Natural killer cell (primary cell): ENCODE measurements at regions not wholly inside any gene's neighbourhood (a gene's known extent, or its start where the extent isn't known, plus 50 kb on each side); places are given as distances from the start of the nearest gene placed in this dataset.

ENCODE experiments used
- ATAC-seq, 3 donors: fragments of 150-1000 bp in 2 of 3; fragments of 200-7000 bp in 1 of 3; cut with Tn5 transposase; 1 replicate in 1 of 3; 2 replicates in 2 of 3; pipeline ENCODE4 v1.10.0; 2021; ENCODE audit warnings: mild to moderate bottlenecking in 2 of 3, moderate library complexity in 2 of 3
- DNase-seq, 2 donors: peaks; one replicate each; pipeline versions ENCODE4 v3.0.0 to v3.0.0-alpha.2; 2013 to 2021; ENCODE audit warnings: mixed read lengths in 1 of 2
- H3K27ac ChIP-seq: one replicate; pipeline ENCODE4 v1.5.1; 2013; ENCODE audit warnings: mild to moderate bottlenecking, low read length
- H3K27me3 ChIP-seq: one replicate; pipeline ENCODE4 v1.6.1; 2013; ENCODE audit warnings: low read length; ENCODE audit not compliant: control insufficient read depth, insufficient read depth
- H3K36me3 ChIP-seq: one replicate; pipeline ENCODE4 v1.6.1; 2013; ENCODE audit warnings: low read length; ENCODE audit not compliant: control insufficient read depth, insufficient read depth
- H3K4me1 ChIP-seq: one replicate; pipeline ENCODE4 v1.6.1; 2013; ENCODE audit warnings: low read length; ENCODE audit not compliant: control insufficient read depth, insufficient read depth
- H3K4me3 ChIP-seq: one replicate; pipeline ENCODE4 v1.5.1; 2013; ENCODE audit warnings: low read length
- H3K9me3 ChIP-seq: one replicate; pipeline ENCODE4 v1.6.1; 2013; ENCODE audit warnings: low read length; ENCODE audit not compliant: control insufficient read depth, insufficient read depth
- H3K27ac Mint-ChIP-seq, 2 donors: one replicate each; pipeline ENCODE4 v1.8.0; 2022; ENCODE audit warnings: mild to moderate bottlenecking in 2 of 2, mixed read lengths in 2 of 2, moderate library complexity in 1 of 2
- H3K27me3 Mint-ChIP-seq, 2 donors: one replicate each; pipeline ENCODE4 v1.8.0; 2022; ENCODE audit warnings: low read depth in 2 of 2, mixed read lengths in 2 of 2
- H3K36me3 Mint-ChIP-seq: one replicate; pipeline ENCODE4 v1.8.0; 2022; ENCODE audit warnings: mixed read lengths
- H3K4me1 Mint-ChIP-seq, 2 donors: one replicate each; pipeline ENCODE4 v1.8.0; 2022; ENCODE audit warnings: mixed read lengths in 2 of 2
- H3K4me3 Mint-ChIP-seq: one replicate; pipeline ENCODE4 v1.8.0; 2022; ENCODE audit warnings: mild to moderate bottlenecking, moderate library complexity, mixed read lengths
- H3K9me3 Mint-ChIP-seq, 2 donors: one replicate each; pipeline ENCODE4 v1.8.0; 2022; ENCODE audit warnings: mixed read lengths in 2 of 2
- CTCF ChIP-seq: fragments of 200-600 bp; IDR thresholded peaks from one replicate; pipeline ENCODE4 v1.8.0; 2022; ENCODE audit warnings: antibody characterized with exemption
- WGBS: methylation state at CpG from one replicate; pipeline ENCODE4 v1.1.7; 2013; ENCODE audit warnings: missing lambda C conversion rate; ENCODE audit not compliant: insufficient coverage; 5-methylcytosine and 5-hydroxymethylcytosine counted together
- intact Hi-C: fragments of 100-400 bp; cut with micrococcal nuclease; formaldehyde crosslinking; loops from one replicate; pipeline ENCODE4 v1.14.2; 2022

DNA sequence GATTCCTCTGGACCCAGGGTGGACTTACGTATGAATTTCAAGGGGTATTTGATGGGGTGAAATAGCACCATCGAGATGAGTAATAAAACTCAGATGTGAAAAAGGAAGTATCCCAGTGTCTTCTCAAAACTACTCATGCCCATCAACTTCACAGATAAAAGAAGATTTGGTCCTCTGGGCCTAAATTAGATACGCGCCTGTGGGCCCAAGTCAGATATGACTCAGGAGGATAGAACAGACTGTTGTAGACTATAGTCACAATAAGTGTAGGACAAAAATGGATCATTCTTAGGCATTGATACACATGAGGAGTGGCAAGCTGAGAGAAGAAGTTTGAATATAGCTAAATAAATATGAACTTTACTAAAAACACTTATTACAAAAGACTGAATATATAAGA, 2438.8 kb downstream of the PCDH9 start:
- no peaks in the 10 kb centered on the region for H3K36me3 Mint-ChIP-seq
- Histone ChIP-seq H3K4me3 (no peak overlapping the region), H3K27ac (no peak overlapping the region), H3K36me3 (no peaks in the 10 kb centered on the region), H3K9me3 (peaks cover 2% of the 10 kb centered on the region), H3K27me3 (no peaks in the 10 kb centered on the region), H3K4me1 (no peaks in the 10 kb centered on the region)
- intact Hi-C loops, result no loop called here
- no peaks in the 10 kb centered on the region for H3K27me3 Mint-ChIP-seq
- ATAC-seq (no peak), DNase-seq (no peak)
- no peak for TF ChIP-seq CTCF
- no peaks in the 10 kb centered on the region for H3K4me1 Mint-ChIP-seq
- WGBS, result 100% methylated on average over 3 of the region's 4 CpGs
- no peak overlapping the region for H3K27ac Mint-ChIP-seq
- peaks cover 20 to 27% of the 10 kb centered on the region in 2 donors for H3K9me3 Mint-ChIP-seq
- H3K4me3 Mint-ChIP-seq, result no peak overlapping the region

- DNase-seq, result no peak
- Mint-ChIP-seq H3K27me3 (no peaks in the 10 kb centered on the region), H3K36me3 (peaks cover 5% of the 10 kb centered on the region), H3K27ac (no peak overlapping the region), H3K4me3 (no peak overlapping the region), H3K9me3 (peaks cover 7 to 16% of the 10 kb centered on the region in 2 donors), H3K4me1 (no peaks in the 10 kb centered on the region)
- no peak overlapping the region for H3K4me3 ChIP-seq
- H3K4me1 ChIP-seq, result no peaks in the 10 kb centered on the region
- H3K36me3 ChIP-seq, result no peaks in the 10 kb centered on the region
- no peaks in the 10 kb centered on the region for H3K9me3 ChIP-seq
- H3K27me3 ChIP-seq, result no peaks in the 10 kb centered on the region
- TF ChIP-seq CTCF, result no peak
- WGBS, result 73% methylated on average over 3 of the region's 4 CpGs
- no peak for ATAC-seq
- intact Hi-C loops, result no loop called here
- no peak overlapping the region for H3K27ac ChIP-seq
Measured at GRCh38 chr13:64782466-64782865, 2447.7 kb downstream of the PCDH9 start.

- WGBS, result 80% methylated on average over 1 of the region's 1 CpG
- Histone ChIP-seq H3K4me1 (no peaks in the 10 kb centered on the region), H3K27ac (no peak overlapping the region), H3K4me3 (no peak overlapping the region), H3K27me3 (no peaks in the 10 kb centered on the region), H3K36me3 (no peaks in the 10 kb centered on the region), H3K9me3 (peaks cover 3% of the 10 kb centered on the region)
- Mint-ChIP-seq H3K4me1 (no peaks in the 10 kb centered on the region), H3K27me3 (no peaks in the 10 kb centered on the region), H3K27ac (no peak overlapping the region), H3K9me3 (peaks cover 8 to 20% of the 10 kb centered on the region in 2 donors), H3K4me3 (no peak overlapping the region), H3K36me3 (peaks cover 5% of the 10 kb centered on the region)
- TF ChIP-seq CTCF, result no peak
- ATAC-seq (no peak), DNase-seq (no peak)
- intact Hi-C loops, result no loop called here
Measured at GRCh38 chr13:64778002-64778401, 2452.1 kb downstream of the PCDH9 start.

DNA sequence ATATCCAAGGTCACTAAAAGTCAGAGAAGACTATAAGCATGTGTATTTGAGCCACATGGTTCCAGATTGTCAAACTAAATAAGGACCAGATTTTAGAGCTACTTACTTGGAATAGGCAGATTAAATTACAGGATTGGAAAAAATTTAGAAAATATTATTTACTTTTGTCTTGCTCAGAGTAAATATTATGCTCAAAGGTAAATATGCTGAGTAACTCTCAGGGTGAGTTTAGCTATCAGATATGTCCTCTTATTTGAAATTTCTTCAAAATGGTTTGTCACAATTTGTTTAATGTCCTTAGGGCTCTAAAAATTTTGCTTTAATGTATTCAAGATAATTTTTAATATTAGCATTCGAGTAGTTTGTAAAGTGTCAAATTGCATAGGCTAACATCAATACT, 2455.2 kb downstream of the PCDH9 start:
- no peak for ATAC-seq
- H3K4me3 Mint-ChIP-seq, result no peak overlapping the region
- no peak for TF ChIP-seq CTCF
- DNase-seq, result no peak
- no peaks in the 10 kb centered on the region for H3K4me1 ChIP-seq
- no peak overlapping the region for H3K27ac ChIP-seq
- peaks cover 11 to 27% of the 10 kb centered on the region in 2 donors for H3K9me3 Mint-ChIP-seq
- H3K27me3 ChIP-seq, result no peaks in the 10 kb centered on the region
- no peak overlapping the region for H3K27ac Mint-ChIP-seq
- no peak overlapping the region for H3K4me3 ChIP-seq
- intact Hi-C loops, result no loop called here
- H3K4me1 Mint-ChIP-seq, result no peaks in the 10 kb centered on the region
- H3K9me3 ChIP-seq, result peaks cover 3% of the 10 kb centered on the region
- H3K36me3 ChIP-seq, result no peaks in the 10 kb centered on the region
- no CpG with 5 or more reads among the region's 1 CpG for WGBS
- H3K27me3 Mint-ChIP-seq, result no peaks in the 10 kb centered on the region
- peaks cover 5% of the 10 kb centered on the region for H3K36me3 Mint-ChIP-seq
